ENCODE measurements at regions not wholly inside any gene's neighbourhood (a gene's known extent, or its start where the extent isn't known, plus 50 kb on each side); places are given as distances from the start of the nearest gene placed in this dataset.

GRCh38 chr2:75276093-75277029, 77.0 kb upstream of the TACR1 start:
- no peak for ATAC-seq (ENCODE audit: poor library complexity)
- Histone ChIP-seq H3K27ac (ENCODE audit: low read depth in 1 of 2, low read length in 2 of 2) (no peak overlapping the region), H3K9me3 (ENCODE audit: control insufficient read depth in 1 of 2, insufficient read depth in 1 of 2, low read length in 2 of 2) (peaks cover 0 to 5% of the 10 kb centered on the region in 2 experiments), H3K36me3 (ENCODE audit: insufficient read depth, low read length) (no peaks in the 10 kb centered on the region), H3K4me3 (ENCODE audit: low read length) (no peak overlapping the region), H3K4me1 (ENCODE audit: insufficient read depth, low read length) (no peaks in the 10 kb centered on the region), H3K27me3 (ENCODE audit: control insufficient read depth in 1 of 2, insufficient read depth in 2 of 2, low read length in 2 of 2) (no peaks in the 10 kb centered on the region)
- intact Hi-C loops (cut with DNase I, micrococcal nuclease), result no loop called here
- Mint-ChIP-seq H3K9me3 (peaks cover 13% of the 10 kb centered on the region), H3K27ac (no peak overlapping the region), H3K4me3 (no peak overlapping the region), H3K36me3 (ENCODE audit: low read depth) (peaks cover 53% of the 10 kb centered on the region), H3K4me1 (ENCODE audit: low read depth) (no peaks in the 10 kb centered on the region), H3K27me3 (peaks cover 22% of the 10 kb centered on the region)
- TF ChIP-seq, protein P1, sequence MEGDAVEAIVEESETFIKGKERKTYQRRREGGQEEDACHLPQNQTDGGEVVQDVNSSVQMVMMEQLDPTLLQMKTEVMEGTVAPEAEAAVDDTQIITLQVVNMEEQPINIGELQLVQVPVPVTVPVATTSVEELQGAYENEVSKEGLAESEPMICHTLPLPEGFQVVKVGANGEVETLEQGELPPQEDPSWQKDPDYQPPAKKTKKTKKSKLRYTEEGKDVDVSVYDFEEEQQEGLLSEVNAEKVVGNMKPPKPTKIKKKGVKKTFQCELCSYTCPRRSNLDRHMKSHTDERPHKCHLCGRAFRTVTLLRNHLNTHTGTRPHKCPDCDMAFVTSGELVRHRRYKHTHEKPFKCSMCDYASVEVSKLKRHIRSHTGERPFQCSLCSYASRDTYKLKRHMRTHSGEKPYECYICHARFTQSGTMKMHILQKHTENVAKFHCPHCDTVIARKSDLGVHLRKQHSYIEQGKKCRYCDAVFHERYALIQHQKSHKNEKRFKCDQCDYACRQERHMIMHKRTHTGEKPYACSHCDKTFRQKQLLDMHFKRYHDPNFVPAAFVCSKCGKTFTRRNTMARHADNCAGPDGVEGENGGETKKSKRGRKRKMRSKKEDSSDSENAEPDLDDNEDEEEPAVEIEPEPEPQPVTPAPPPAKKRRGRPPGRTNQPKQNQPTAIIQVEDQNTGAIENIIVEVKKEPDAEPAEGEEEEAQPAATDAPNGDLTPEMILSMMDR (IDR thresholded peaks at IDR 0.05), result no peak
- ChIA-PET POLR2A (no interaction called here), CTCF (no interaction called here)
- no peak for DNase-seq

GRCh38 chr2:75274936-75275335, 75.6 kb upstream of the TACR1 start:
- ChIA-PET CTCF (no interaction called here), POLR2A (no interaction called here)
- Mint-ChIP-seq H3K9me3 (peaks cover 23% of the 10 kb centered on the region), H3K36me3 (ENCODE audit: low read depth) (peaks cover 46% of the 10 kb centered on the region), H3K4me3 (no peak overlapping the region), H3K27me3 (peaks cover 22% of the 10 kb centered on the region), H3K4me1 (ENCODE audit: low read depth) (no peaks in the 10 kb centered on the region), H3K27ac (no peak overlapping the region)
- DNase-seq (no peak), ATAC-seq (ENCODE audit: poor library complexity) (no peak)
- H3K27ac ChIP-seq (ENCODE audit: low read depth in 1 of 2, low read length in 2 of 2), result no peak overlapping the region
- H3K4me1 ChIP-seq (ENCODE audit: insufficient read depth, low read length), result no peaks in the 10 kb centered on the region
- no peak overlapping the region for H3K4me3 ChIP-seq (ENCODE audit: low read length)
- H3K27me3 ChIP-seq (ENCODE audit: control insufficient read depth in 1 of 2, insufficient read depth in 2 of 2, low read length in 2 of 2), result no peaks in the 10 kb centered on the region
- H3K9me3 ChIP-seq (ENCODE audit: control insufficient read depth in 1 of 2, insufficient read depth in 1 of 2, low read length in 2 of 2), result peaks cover 0 to 5% of the 10 kb centered on the region in 2 experiments
- TF ChIP-seq, protein P1 (IDR thresholded peaks at IDR 0.05), result no peak
- no peaks in the 10 kb centered on the region for H3K36me3 ChIP-seq (ENCODE audit: insufficient read depth, low read length)
- intact Hi-C loops (cut with DNase I, micrococcal nuclease), result no loop called here

- Mint-ChIP-seq H3K4me3 (no peak overlapping the region), H3K9me3 (peaks cover 21% of the 10 kb centered on the region), H3K36me3 (ENCODE audit: low read depth) (no peaks in the 10 kb centered on the region), H3K27ac (no peak overlapping the region), H3K27me3 (peaks cover 5% of the 10 kb centered on the region), H3K4me1 (ENCODE audit: low read depth) (no peaks in the 10 kb centered on the region)
- H3K4me3 ChIP-seq (ENCODE audit: low read length), result no peak overlapping the region
- TF ChIP-seq, protein P1 (IDR thresholded peaks at IDR 0.05), result no peak
- H3K9me3 ChIP-seq (ENCODE audit: control insufficient read depth in 1 of 2, insufficient read depth in 1 of 2, low read length in 2 of 2), result peaks cover 7 to 14% of the 10 kb centered on the region in 2 experiments
- intact Hi-C loops (cut with DNase I, micrococcal nuclease), result no loop called here
- no peak for ATAC-seq (ENCODE audit: poor library complexity)
- H3K4me1 ChIP-seq (ENCODE audit: insufficient read depth, low read length), result no peaks in the 10 kb centered on the region
- H3K27me3 ChIP-seq (ENCODE audit: control insufficient read depth in 1 of 2, insufficient read depth in 2 of 2, low read length in 2 of 2), result no peaks in the 10 kb centered on the region
- H3K36me3 ChIP-seq (ENCODE audit: insufficient read depth, low read length), result no peaks in the 10 kb centered on the region
- DNase-seq, result no peak
- POLR2A ChIA-PET, result no interaction called here
- CTCF ChIA-PET, result no interaction called here
- no peak overlapping the region for H3K27ac ChIP-seq (ENCODE audit: low read depth in 1 of 2, low read length in 2 of 2)
Observed at GRCh38 chr2:75268112-75268511, 68.8 kb upstream of the TACR1 start.

All from CD4-positive, alpha-beta T cell (primary cell).